HG03378 (cell line): ENCODE measurements at regions not wholly inside any gene's neighbourhood (a gene's known extent, or its start where the extent isn't known, plus 50 kb on each side); places are given as distances from the start of the nearest gene placed in this dataset.
"Not testable (repeated sequence)": the region's sequence is repeated elsewhere in the genome, so short reads cannot be mapped to it uniquely, and the experiment has no call there.

Experiments
- ATAC-seq: cut with Tn5 transposase; IDR thresholded peaks from one replicate; pipeline ENCODE4 v1.9.1; 2021; ENCODE audit warnings: mild to moderate bottlenecking, moderate library complexity; ENCODE audit not compliant: unreplicated experiment

DNA sequence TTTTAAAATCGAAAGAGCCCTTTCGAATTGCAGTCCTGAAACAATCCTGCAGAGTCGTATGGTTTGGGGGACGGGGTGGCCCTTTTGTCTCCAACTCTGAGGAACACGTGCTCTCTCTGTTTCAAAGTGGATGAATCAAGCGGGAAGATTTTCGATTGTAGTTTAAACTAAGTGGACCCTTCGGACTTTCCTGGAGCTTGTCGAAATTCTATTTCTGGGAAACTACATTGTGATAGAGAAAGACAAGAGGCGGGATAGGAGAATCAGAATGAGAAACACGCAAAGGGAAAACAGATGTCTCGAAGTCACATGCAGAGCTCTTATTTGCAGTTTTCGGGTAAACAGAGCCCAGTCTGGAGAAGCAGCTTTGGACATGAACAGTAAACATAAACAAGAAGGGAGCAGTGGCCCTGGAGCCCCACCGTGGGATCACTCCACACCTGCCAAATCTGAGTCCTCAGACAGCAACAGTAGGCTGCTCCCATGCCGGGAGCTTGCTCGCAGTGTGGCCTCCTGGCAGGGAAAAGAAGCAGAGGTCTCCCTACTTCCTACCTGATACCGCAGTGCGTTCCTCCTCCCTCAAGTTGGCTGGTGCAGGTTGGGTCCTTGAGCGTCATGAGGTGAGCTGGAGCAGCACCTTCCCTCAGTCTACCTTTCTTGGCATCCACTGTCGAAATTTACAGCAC, 202.4 kb downstream of the SLC4A3 start:
- ATAC-seq, result no peak

DNA sequence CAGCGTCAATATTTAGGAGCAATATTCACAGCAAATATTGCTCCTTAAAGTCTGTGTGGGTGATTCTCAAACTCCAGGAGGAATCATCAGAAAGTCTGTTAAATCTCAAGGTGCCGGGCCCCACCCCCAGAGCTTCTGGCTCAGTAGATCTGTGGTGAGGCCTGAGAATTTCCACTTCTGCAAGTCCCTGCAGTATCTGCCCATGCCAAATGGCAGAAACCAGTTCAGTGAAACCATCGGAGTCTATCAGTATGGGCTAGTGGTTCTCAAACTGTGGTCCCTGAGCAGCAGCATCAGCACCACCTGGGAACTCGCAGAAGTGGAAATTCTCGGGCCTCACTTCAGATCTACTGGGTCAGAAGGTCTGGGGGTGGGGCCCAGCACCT, 202.9 kb downstream of the SLC4A3 start:
- no peak for ATAC-seq

DNA sequence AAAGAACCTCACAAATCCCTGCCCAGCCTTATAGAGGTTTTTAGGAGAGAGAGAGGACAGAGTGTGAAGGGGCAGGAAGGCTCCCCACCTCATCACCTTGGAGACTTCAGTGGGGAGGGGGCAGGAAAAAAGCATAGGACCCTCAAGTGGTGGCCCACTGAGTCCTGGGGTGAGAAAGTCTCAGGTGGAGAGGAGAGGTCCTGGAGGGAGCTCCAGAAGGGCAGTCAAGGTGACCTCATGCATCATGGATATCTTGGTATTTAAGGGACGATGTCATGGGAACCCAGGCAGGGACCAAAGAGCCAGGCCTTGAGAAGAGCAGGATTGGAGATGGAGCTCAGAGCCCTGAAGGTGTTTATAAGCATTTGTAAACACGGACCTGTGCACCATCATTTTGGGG, 204.5 kb downstream of the SLC4A3 start:
- ATAC-seq, result no peak

DNA sequence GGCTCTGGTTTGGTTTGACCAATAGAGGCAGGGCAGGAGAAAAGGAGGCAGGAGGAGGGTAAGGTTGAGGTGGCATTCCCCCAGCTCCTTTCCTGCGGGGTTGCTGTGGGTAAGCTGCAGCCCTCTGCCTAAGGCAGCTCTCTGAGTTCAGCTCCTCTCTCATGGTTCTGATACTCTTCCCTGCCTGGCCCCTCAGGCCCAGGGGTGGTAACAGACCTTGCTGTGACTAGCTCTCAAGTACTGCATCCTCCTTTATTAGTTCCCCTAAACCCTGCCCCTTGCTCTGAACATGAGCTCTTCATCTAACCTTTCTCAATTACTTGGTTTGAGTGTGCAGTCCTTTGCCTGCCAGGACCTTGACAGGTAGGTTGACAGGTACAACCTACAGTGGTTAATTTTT, 205.5 kb downstream of the SLC4A3 start:
- ATAC-seq, result no peak

DNA sequence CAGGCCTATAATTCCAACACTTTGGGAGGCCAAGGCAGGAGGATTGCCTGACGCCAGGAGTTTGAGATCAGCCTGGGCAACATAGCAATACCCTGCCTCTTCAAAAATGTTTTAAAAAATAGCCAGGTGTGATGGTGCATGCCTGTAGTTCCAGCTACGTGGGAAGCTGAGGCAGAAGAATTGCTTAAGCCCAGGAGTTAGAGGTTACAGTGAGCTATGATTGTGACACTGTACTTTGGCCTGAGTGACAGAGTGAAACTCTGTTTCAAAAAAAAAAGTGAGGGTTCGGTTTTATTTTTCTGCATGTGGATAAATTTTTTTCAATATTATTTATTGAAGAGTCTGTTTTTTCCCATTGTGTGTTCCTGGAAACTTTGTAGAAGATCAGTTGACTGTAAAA, 208.1 kb downstream of the SLC4A3 start:
- no peak for ATAC-seq

DNA sequence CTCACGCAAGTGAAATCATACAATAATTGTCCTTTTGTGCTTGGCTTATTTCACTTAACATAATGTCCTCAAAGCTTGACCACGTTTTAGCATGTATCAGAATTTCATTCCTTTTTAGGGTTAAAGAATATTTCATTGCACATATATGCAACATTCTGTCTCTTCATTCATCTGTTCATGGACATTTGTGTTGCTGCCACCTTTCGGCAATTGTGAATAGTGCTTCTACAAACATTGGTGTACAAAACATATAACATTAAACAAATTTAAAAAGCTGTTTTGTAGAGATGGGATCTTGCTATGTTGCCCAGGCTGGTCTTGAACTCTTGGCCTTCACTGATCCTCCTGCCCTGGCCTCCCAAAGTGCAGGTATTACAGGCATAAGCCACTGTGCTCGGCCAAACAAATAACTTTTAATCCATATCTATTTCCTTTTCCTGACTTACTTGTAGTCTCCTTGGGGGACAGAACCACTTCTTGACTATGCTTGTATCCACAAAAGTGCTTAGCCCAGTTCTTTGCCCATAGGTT, 209.3 kb downstream of the SLC4A3 start:
- ATAC-seq, result no peak

DNA sequence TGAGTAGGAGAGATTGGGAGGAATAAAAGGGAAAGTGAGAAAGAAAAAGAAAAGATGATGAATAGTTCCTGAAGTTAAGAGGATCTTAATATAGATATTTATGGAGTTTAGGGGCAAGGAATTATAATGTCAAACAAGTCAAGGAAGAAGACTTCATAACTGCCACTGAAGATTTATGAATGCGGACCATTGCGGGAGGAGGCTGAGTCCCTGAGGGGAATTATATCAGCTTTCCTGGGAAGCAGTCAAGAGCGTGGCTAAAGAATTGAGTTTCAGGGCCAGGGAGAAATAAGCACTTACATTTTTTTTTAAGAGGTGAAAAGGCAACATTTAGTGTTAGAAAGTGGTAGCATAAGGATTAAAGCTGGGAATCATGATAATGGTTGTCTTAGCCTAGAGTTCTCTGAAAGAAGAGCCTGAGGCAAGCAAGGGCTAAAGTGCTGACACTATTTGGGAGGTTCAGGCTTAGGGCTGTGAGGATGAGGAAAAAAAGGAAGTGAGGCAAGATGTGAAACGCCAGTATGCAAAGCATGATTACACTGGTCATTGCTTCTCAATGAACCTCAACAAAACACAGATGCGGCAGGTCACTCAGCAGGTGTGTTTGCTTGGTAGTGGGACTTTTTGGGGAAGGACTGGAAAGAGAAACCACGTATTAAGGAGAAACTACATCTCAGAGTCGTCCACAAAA, 217.1 kb downstream of the SLC4A3 start:
- no peak for ATAC-seq

DNA sequence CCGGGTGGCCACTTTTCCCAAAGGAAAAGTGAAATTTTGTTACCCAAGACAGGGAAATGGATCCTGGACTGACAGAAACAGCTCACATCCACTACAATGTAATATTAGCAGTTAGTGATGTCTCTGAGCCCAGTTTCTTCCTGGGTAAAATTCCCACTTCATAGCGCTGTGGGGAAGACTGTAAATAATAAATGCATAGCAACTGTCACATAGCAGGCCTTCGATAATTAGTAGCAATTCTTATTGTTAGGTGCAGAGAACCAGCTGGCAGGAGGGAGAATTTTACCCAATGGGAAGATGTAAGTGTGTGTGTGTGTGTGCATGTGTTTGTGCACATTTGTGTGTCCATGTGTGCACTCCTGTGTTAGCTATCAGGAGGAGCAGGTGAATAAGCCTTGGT, 221.5 kb downstream of the SLC4A3 start:
- no peak for ATAC-seq

DNA sequence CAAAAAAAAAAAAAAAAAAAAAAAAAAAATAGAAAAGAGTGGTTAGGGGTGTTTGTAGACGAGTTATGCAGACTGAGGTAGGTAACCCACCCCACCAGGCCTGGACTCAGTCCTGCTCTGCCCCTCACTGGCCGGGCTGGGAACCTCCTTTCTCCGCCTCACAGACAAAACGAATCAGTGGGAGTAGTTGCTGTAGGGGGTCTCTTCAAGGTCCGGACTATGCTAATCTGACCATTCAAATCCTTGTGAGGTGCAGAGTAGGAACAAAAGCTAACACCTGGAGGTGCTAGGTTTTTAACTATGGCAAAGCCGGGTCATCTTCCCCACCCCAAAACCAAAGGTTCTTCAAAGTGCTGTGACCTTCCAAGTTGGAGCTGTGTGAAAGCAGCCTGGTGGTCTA, 223.7 kb downstream of the SLC4A3 start:
- ATAC-seq, result no peak

DNA sequence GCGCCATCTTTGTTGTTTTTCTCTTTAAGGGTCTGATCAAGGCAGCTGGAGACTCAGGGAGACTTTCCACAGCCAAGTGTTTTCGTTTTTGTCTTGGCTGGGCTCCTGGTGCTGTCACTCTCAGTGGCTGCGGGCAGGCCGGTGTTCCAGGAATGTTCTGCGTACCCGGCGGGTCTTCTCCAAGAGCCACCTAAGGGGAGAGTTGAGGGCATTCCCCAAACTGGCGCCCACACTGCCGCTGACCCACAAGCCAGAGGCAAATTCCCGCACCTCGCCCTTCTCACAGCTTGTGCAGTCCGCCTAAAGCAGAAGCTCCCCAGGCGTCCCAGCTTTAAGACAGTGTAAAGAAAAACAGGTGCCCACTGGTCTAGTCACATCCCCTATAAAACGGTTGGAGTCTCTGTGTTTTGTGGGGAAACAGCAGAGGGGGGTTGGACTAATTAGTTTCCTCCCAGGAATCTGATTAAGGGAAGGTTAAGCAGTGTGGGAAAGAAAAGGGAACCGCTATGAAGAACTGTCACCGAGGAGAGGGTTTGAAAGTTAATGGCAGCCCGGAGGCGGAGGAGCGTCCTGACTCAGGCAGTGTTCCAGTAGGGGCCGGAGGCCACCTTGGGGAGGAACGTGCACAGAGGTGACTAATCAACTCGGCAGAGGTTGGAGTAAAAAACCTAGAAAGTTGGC, 224.5 kb downstream of the SLC4A3 start:
- ATAC-seq, result no peak

DNA sequence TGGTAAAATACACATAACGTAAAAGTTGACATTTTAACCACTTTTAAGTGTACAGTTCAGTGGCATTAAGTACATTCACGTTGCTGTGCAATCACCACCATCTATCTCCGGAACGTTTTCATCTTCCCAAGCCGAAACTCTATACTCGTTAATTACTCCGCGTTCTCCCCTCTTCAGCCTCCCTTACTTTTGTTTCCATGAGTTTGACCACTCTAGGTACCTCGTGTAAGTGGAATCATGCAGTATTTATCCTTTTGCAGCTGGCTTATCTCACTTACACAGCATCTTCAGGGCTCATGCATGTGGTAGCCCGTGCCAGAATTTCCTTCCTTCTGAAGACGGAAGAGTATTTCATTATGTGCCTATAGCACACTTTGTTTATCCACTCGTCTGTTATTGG, 225.2 kb downstream of the SLC4A3 start:
- ATAC-seq, result no peak

DNA sequence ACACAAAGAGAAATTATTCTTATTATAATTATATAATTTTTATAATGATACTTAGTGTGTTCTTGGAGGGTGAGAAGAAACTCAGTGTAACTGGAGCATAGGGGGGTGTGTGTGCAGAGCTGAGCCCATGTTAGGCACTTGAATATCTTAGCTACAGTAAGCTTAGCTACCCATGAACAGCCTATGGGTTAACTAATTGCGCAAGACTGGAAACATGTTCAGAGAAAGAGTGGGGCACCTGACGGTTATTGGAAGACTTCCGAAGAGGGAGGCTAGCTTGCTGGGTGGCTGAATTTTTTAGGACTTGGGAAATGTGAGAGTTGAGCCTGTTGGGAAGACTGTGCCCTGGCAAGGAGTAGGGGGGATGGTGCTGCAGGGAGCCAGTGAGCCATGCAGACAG, 229.2 kb downstream of the SLC4A3 start:
- ATAC-seq, result no peak

DNA sequence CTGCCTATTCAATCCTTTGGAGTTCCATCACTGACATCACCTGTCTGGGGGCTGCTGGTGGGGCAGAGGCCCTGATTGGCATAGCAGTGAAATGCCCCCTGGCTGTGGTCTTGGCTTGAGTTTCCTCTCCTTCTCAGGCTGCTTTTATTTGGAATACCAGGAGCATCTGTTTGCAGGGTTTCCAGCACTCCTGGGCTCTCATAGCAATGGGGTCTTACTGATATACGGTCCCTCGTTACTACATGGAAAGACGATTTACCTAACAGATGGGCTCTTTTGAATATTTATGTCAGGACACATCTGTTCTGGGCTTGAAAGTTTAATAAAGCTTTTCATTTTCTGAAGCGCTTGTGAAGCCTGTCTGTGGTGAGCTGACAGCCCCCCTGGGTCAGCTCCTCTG, 230.3 kb downstream of the SLC4A3 start:
- ATAC-seq, result no peak

DNA sequence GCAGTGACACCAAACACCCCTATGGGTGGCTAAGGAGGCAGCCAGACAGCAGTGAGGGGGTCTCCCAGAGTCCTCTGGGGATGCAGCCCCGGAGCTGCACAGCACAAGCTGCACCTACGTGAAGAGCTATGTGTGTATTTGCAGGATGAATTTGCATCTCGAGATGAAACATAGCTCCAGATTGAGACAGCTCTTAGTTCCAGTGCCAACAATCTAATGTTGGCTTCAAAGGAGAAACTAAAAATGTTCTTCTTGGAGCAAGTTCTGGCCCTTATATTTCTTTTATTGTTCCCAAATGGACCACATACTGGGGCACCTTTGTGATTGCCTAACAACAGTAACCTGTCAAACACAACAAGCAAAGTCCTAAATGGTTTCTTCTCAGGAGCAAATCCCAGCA, 233.9 kb downstream of the SLC4A3 start:
- no peak for ATAC-seq

DNA sequence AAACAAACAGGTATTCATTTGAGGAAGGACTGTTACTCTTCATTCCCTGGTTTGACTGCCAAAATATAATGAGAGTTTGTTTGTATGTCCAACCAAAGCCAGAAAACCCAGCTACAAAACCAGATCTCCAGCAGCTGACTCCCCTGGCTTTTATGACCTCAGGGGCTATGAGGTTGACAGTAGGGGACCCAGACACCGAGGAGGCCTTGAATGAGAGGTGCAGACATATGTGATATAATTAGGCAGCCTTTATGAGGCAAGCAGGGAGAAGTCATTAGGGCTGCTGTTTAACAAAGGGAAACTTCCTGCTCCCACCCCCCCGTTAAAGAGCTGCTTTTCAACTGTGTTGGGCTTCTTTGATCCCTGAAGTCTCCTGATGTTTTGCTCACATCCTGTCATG, 236.7 kb downstream of the SLC4A3 start:
- ATAC-seq, result no peak

DNA sequence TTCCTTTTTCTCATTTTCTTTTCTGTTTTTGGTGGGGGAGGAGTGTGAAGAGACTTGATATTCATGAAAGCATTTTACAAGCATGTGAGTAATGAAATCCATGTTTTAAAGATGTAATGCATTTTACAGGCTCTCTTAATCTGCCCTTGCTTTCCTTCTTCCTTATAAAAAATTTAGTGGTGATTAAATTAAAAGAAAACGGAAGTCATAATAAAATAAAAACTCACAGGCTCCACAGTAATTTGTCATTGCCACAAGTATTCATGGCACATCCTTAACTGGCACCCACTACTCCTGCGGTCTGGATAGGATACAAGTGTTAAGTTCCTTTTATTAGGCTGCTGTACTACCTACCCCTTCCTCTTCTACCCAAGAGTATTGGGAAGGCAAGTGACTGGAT, 241.2 kb downstream of the SLC4A3 start:
- ATAC-seq, result no peak

DNA sequence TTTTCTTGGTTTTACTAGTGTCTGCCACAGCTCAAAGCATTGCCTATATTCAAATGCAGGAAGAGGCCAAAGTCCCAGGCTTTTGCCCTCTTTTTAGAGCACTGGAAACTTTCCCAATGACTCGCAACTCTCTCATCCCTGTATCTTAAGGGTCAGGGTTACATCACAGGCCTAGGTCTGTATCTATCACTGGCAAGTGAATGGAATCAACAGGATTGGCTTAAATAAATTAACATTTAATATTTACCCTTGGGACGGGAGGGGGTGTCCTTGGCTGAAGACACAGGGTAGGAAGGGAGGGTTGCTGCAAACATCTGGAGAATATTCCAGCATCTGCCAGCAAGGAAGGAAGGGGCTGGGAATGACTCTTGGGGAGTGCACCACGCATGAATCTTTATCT, 242.6 kb downstream of the SLC4A3 start:
- no peak for ATAC-seq

DNA sequence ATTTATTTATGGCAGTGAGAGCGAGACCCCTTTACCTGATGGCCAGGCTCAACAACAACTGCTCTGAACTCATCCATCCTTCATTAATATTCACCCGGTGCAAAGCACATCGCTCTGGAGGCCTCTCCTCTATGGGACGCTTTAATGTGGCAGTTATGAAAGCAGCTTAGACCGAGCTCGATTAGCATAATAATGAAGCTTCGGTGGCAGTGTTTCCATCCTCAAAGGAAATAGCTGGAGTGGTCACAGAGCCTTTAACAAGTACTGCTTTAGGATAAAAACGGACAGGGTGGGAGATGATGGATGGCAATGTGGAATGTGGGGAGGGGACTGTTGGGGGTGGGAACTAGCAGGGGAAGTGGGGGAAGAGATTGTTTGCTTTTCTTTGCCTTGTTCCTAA, 243.9 kb downstream of the SLC4A3 start:
- no peak for ATAC-seq

DNA sequence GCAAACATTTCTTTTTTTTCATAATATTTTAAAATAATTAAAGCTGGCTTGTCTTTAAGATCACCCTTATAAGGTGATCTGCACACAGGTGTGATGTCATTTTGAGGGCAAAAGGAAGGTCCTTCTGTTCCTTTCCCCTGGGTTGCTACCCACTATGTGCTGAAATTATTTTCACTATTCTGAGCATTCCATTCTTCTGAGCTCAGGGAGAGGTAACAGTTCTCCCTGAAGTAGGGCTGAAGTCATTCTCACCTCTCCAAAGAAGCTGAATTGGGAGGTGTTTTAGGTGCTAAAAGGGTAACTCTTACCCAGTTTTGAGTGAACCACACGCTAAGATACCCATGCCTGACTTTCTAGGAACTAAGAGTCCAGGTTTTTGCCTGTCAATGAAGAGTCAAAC, 247.6 kb downstream of the SLC4A3 start:
- no peak for ATAC-seq

DNA sequence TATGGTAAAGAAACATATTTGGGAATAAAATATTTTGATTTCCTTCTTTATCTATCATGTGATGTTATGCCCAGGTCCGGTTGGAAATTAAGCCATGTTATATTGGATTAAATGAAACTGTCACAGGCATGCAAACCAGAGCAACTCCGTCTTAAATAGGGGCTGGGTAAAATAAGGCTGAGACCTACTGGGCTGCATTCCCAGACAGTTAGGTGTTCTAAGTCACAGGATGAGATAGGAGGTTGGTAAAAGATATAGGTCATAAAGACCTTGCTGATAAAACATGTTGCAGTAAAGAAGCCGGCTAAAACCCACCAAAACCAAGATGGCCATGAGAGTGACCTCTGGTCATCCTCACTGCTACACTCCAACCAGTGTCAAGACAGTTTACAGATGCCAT, 248.6 kb downstream of the SLC4A3 start:
- ATAC-seq, result not testable (repeated sequence)

DNA sequence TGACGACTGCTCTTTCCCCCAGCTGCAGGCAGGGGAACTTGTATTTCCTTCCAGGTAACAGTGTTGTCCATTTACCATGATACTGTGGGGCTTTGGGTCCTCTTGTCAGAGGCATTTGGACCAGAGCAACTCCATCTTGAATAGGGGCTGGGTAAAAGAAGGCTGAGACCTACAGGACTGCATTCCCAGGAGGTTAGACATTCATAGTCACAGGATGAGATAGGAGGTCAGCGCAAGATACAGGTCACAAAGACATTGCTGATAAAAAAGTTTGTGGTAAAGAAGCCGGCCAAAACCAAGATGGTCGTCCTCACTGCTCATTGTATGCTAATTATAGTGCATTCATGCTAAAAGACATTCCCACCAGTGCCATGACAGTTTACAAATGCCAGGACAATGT, 249.5 kb downstream of the SLC4A3 start:
- no peak for ATAC-seq

DNA sequence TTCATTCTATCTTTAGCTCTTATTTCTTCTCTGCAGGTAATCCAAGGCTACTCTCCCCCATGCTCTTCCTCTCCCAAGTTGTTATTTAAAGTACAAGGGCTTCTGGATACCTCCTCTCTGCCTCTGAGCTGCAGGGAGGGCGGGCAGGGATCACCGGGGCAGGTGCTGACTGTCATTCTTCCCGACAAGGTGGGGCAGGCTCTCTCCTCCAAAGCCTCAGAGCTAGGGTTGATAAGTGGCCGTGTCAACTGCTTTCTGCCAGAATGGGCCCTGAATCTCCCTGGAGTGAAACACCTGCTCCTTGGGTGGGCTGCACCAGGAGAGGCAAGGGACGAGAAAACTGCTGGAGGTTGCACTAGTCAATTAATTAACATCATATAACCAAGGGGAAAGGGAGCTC, 250.3 kb downstream of the SLC4A3 start:
- ATAC-seq, result no peak
